Thyroid gland (tissue), 4 donors: ENCODE measurements at regions not wholly inside any gene's neighbourhood (a gene's known extent, or its start where the extent isn't known, plus 50 kb on each side); places are given as distances from the start of the nearest gene placed in this dataset.

Experiments
- DNase-seq, 2 donors: peaks; one replicate each; pipeline ENCODE4 v3.0.0-alpha.2; 2019
- H3K27ac ChIP-seq, 3 donors: fragments of 200-600 bp; sonication (generic); 1 replicate in 2 of 3; 2 replicates in 1 of 3; pipeline ENCODE4 v1.5.1; 2016 to 2019; ENCODE audit warnings: mild to moderate bottlenecking in 1 of 3, moderate library complexity in 1 of 3
- H3K27me3 ChIP-seq: fragments of 200-600 bp; sonication (generic); one replicate; pipeline ENCODE4 v1.5.1; 2019
- H3K36me3 ChIP-seq, 2 donors: fragments of 200-600 bp; sonication (generic); one replicate each; pipeline ENCODE4 v1.5.1; 2016 to 2019
- H3K4me1 ChIP-seq, 2 donors: fragments of 200-600 bp; sonication (generic); one replicate each; pipeline ENCODE4 v1.5.1; 2017 to 2019
- H3K4me3 ChIP-seq, 3 donors: fragments of 200-600 bp; sonication (generic); replicated peaks in 1 of 3; 1 replicate in 2 of 3; 2 replicates in 1 of 3; pipeline ENCODE4 v1.5.1; 2016; ENCODE audit warnings: mild to moderate bottlenecking in 1 of 3
- H3K9me3 ChIP-seq: fragments of 200-600 bp; sonication (generic); one replicate; pipeline ENCODE4 v1.5.1; 2017
- POLR2A ChIP-seq, 2 donors: fragments of 450-650 bp; IDR thresholded peaks; one replicate each; pipeline ENCODE4 v1.6.1; 2017; ENCODE audit warnings: antibody characterized with exemption in 2 of 2, mild to moderate bottlenecking in 2 of 2, moderate library complexity in 1 of 2
- WGBS, 2 donors: methylation state at CpG; one replicate each; pipeline ENCODE4 v1.1.5; 2017; 5-methylcytosine and 5-hydroxymethylcytosine counted together
- intact Hi-C: fragments of 100-400 bp; cut with DNase I; formaldehyde crosslinking; loops from one replicate; pipeline ENCODE4 v1.15.1; 2023
- TF ChIP-seq, protein P1 (sequence below), 6 experiments: fragments of 200-600 bp in 3 of 6; fragments of 450-650 bp in 3 of 6; sonication (generic) in 3 of 6; IDR thresholded peaks; one replicate each; pipeline ENCODE4 v1.5.1; 2016 to 2019; ENCODE audit warnings: antibody characterized with exemption in 6 of 6, mild to moderate bottlenecking in 2 of 6, inconsistent platforms in 1 of 6, moderate library complexity in 1 of 6

- intact Hi-C loops = no loop called here
- WGBS, 2 donors = 70 to 73% methylated on average over 7 of the region's 7 CpGs
Measured at GRCh38 chr12:4147031-4147481, 126.5 kb upstream of the CCND2 start.

DNA sequence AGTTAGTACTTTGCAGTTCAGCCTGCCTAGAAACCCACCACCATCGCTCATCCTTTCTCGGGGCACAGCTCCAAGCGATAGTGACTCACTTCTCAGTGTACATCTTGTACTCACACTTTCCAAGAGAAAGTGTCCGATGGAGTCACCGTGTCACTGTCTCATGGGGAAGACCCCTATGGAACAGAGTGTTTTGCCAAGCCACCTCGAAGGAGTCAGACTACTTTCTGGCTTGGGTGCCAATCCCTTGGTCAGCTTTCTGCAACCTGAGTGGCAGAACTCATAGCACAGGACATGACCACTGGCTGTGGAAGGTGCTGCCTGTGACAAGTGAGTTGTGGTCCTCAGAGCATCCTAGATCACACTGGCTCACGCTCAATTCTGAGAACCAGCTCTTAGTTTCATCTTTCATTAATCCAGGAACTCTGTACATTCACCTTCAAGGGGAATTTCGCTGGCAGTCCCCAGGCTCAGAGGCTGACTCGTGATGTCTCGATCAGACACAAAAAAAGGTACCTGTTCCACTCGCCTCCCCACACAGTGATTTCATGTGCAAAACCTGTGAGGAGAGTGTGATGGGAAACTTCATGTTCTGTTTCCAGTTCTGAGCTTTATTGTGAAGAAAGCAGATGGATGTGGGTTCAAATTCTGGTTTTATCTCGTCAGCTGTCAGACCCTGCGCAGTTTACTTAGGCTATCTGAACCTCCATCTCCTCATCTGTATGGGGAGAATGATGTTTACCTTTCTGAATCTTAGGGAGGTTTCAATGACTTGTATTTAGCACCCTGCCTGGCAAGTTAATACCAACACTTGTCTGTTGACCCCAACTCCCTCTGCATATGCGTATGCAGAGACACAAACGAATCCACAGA lies 127.3 kb upstream of the CCND2 start:
- Histone ChIP-seq H3K27ac (no peak overlapping the region), H3K36me3 (no peaks in the 10 kb centered on the region), H3K4me1 (no peaks in the 10 kb centered on the region), H3K9me3 (no peaks in the 10 kb centered on the region), H3K27me3 (no peaks in the 10 kb centered on the region), H3K4me3 (no peak overlapping the region)
- WGBS, 2 donors = 77 to 79% methylated on average over 14 to 15 of the region's 15 CpGs
- TF ChIP-seq, protein P1, sequence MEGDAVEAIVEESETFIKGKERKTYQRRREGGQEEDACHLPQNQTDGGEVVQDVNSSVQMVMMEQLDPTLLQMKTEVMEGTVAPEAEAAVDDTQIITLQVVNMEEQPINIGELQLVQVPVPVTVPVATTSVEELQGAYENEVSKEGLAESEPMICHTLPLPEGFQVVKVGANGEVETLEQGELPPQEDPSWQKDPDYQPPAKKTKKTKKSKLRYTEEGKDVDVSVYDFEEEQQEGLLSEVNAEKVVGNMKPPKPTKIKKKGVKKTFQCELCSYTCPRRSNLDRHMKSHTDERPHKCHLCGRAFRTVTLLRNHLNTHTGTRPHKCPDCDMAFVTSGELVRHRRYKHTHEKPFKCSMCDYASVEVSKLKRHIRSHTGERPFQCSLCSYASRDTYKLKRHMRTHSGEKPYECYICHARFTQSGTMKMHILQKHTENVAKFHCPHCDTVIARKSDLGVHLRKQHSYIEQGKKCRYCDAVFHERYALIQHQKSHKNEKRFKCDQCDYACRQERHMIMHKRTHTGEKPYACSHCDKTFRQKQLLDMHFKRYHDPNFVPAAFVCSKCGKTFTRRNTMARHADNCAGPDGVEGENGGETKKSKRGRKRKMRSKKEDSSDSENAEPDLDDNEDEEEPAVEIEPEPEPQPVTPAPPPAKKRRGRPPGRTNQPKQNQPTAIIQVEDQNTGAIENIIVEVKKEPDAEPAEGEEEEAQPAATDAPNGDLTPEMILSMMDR (IDR thresholded peaks at IDR 0.05) = no peak
- no peak for TF ChIP-seq POLR2A (IDR thresholded peaks at IDR 0.05)
- no peak for DNase-seq
- intact Hi-C loops = no loop called here

More at GRCh38 chr12:4147031-4147481, 126.5 kb upstream of the CCND2 start:
- Histone ChIP-seq H3K4me3 (no peak overlapping the region), H3K9me3 (no peaks in the 10 kb centered on the region), H3K27me3 (no peaks in the 10 kb centered on the region), H3K4me1 (no peaks in the 10 kb centered on the region), H3K36me3 (no peaks in the 10 kb centered on the region), H3K27ac (no peak overlapping the region)
- TF ChIP-seq POLR2A (IDR thresholded peaks at IDR 0.05) = no peak
- TF ChIP-seq, protein P1 (IDR thresholded peaks at IDR 0.05) = no peak
- DNase-seq = no peak

GRCh38 chr12:4144676-4145075 lies 128.9 kb upstream of the CCND2 start:
- H3K9me3 ChIP-seq = no peaks in the 10 kb centered on the region
- 66 to 78% methylated on average over 2 of the region's 2 CpGs for WGBS, 2 donors
- no peak for TF ChIP-seq POLR2A (IDR thresholded peaks at IDR 0.05)
- TF ChIP-seq, protein P1 (IDR thresholded peaks at IDR 0.05) = no peak
- no peak overlapping the region for H3K4me3 ChIP-seq
- no peaks in the 10 kb centered on the region for H3K36me3 ChIP-seq
- no peak for DNase-seq
- no peaks in the 10 kb centered on the region for H3K27me3 ChIP-seq
- no peaks in the 10 kb centered on the region for H3K4me1 ChIP-seq
- intact Hi-C loops = no loop called here
- H3K27ac ChIP-seq = no peak overlapping the region

DNA sequence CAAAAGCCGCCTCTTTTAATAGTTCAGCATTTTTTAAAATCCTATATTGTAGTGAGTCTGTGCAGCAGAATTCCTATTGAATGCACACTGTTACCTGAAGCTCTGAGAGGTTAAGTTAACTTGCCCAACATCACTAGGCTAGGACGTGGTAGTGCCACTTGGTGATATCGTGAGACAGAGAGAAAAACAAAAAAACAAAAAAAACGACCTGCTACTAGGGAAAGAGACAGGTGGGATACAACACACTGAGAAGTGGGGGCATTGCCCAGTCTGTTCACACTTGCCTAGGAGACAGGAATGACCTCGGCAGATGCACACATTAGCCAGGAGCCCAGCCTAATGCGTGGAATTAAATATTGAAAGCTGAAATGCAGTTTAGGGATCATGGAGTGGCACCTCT lies 129.7 kb upstream of the CCND2 start:
- 81 to 83% methylated on average over 6 of the region's 6 CpGs for WGBS, 2 donors
- intact Hi-C loops = no loop called here

More for the DNA sequence above, 129.7 kb upstream of the CCND2 start:
- Histone ChIP-seq H3K36me3 (no peaks in the 10 kb centered on the region), H3K27me3 (no peaks in the 10 kb centered on the region), H3K9me3 (no peaks in the 10 kb centered on the region), H3K4me3 (no peak overlapping the region), H3K4me1 (no peaks in the 10 kb centered on the region), H3K27ac (no peak overlapping the region)
- DNase-seq = no peak
- TF ChIP-seq, protein P1 (IDR thresholded peaks at IDR 0.05) = no peak
- TF ChIP-seq POLR2A (IDR thresholded peaks at IDR 0.05) = no peak
